HEK293 (cell line): ENCODE measurements at regions not wholly inside any gene's neighbourhood (a gene's known extent, or its start where the extent isn't known, plus 50 kb on each side); places are given as distances from the start of the nearest gene placed in this dataset.
"Not testable (repeated sequence)": the region's sequence is repeated elsewhere in the genome, so short reads cannot be mapped to it uniquely, and the experiment has no call there.

Experiments
- CTCF ChIA-PET: fragments of 350-600 bp; formaldehyde crosslinking; extraction: SDS; loops from one replicate; lab custom pipeline; 2021; ENCODE audit warnings: antibody characterized with exemption; lab: Yijun Ruan, JAX
- POLR2A ChIA-PET: fragments of 300-600 bp; formaldehyde crosslinking; extraction: SDS; loops from one replicate; lab custom pipeline; 2020; ENCODE audit warnings: antibody characterized with exemption, inconsistent platforms; lab: Yijun Ruan, JAX
- H3K27ac ChIP-seq: fragments of 200-500 bp; sonication (Bioruptor generic); 2 replicates; pipeline ENCODE4 v1.5.1; 2014; ENCODE audit warnings: low read depth, low read length, control low read depth, inconsistent platforms; ENCODE audit errors: extremely low read depth
- H3K36me3 ChIP-seq, 2 experiments: fragments of 200-500 bp in 1 of 2; sonication (Bioruptor generic) in 1 of 2; 1 replicate in 1 of 2; 2 replicates in 1 of 2; pipeline ENCODE4 v1.5.1; 2014 to 2017; ENCODE audit warnings: inconsistent platforms in 2 of 2, low read length in 2 of 2; ENCODE audit not compliant: control insufficient read depth in 2 of 2, insufficient read depth in 1 of 2
- H3K4me1 ChIP-seq: fragments of 200-500 bp; sonication (Bioruptor generic); 2 replicates; pipeline ENCODE4 v1.5.1; 2014; ENCODE audit warnings: mild to moderate bottlenecking, low read length, inconsistent platforms; ENCODE audit not compliant: control insufficient read depth, insufficient read depth
- H3K4me3 ChIP-seq: 2 replicates; pipeline ENCODE4 v1.5.1; 2011; ENCODE audit warnings: low read depth, mild to moderate bottlenecking, control low read depth, low read length, moderate library complexity
- H3K9me3 ChIP-seq: fragments of 200-500 bp; sonication (Bioruptor generic); 2 replicates; pipeline ENCODE4 v1.5.1; 2014; ENCODE audit warnings: low read depth, low read length, inconsistent platforms; ENCODE audit not compliant: control insufficient read depth, insufficient read depth
- BCL11A ChIP-seq: fragments of 450-650 bp; formaldehyde crosslinking; IDR thresholded peaks from 2 replicates; pipeline ENCODE4 v1.5.1; 2016; ENCODE audit warnings: low read depth, missing biosample characterization, missing genetic modification characterization
- GFI1B ChIP-seq: fragments of 450-650 bp; formaldehyde crosslinking; IDR thresholded peaks from 2 replicates; pipeline ENCODE4 v1.5.1; 2016; ENCODE audit warnings: missing biosample characterization, missing genetic modification characterization
- GLIS1 ChIP-seq: fragments of 450-650 bp; formaldehyde crosslinking; IDR thresholded peaks from 2 replicates; pipeline ENCODE4 v1.5.1; 2016; ENCODE audit warnings: missing biosample characterization, missing genetic modification characterization
- OSR2 ChIP-seq: fragments of 450-650 bp; formaldehyde crosslinking; IDR thresholded peaks from 2 replicates; pipeline ENCODE4 v1.5.1; 2016; ENCODE audit warnings: missing biosample characterization, missing genetic modification characterization
- RBAK ChIP-seq: fragments of 450-650 bp; formaldehyde crosslinking; IDR thresholded peaks from 2 replicates; pipeline ENCODE4 v1.5.1; 2016; ENCODE audit warnings: missing biosample characterization, missing genetic modification characterization
- ZBTB1 ChIP-seq: fragments of 450-650 bp; formaldehyde crosslinking; IDR thresholded peaks from 2 replicates; pipeline ENCODE4 v1.5.1; 2016; ENCODE audit warnings: missing biosample characterization, missing genetic modification characterization
- ZBTB8A ChIP-seq: fragments of 450-650 bp; formaldehyde crosslinking; IDR thresholded peaks from 2 replicates; pipeline ENCODE4 v1.5.1; 2016; ENCODE audit warnings: missing biosample characterization, missing genetic modification characterization
- ZNF138 ChIP-seq: fragments of 450-650 bp; formaldehyde crosslinking; IDR thresholded peaks from 2 replicates; pipeline ENCODE4 v1.5.1; 2016; ENCODE audit warnings: missing biosample characterization, missing genetic modification characterization, borderline replicate concordance
- ZNF157 ChIP-seq: fragments of 450-650 bp; formaldehyde crosslinking; IDR thresholded peaks from 2 replicates; pipeline ENCODE4 v1.5.1; 2016; ENCODE audit warnings: missing biosample characterization, missing genetic modification characterization
- ZNF302 ChIP-seq: fragments of 450-650 bp; formaldehyde crosslinking; IDR thresholded peaks from 2 replicates; pipeline ENCODE4 v1.5.1; 2016; ENCODE audit warnings: missing biosample characterization, missing genetic modification characterization, low read depth
- ZNF311 ChIP-seq: fragments of 450-650 bp; formaldehyde crosslinking; IDR thresholded peaks from 2 replicates; pipeline ENCODE4 v1.5.1; 2017; ENCODE audit warnings: missing biosample characterization, missing genetic modification characterization, borderline replicate concordance
- ZNF37A ChIP-seq: fragments of 450-650 bp; IDR thresholded peaks from 2 replicates; pipeline ENCODE4 v1.5.1; 2018; ENCODE audit warnings: missing biosample characterization, missing genetic modification characterization
- ZNF416 ChIP-seq: fragments of 450-650 bp; formaldehyde crosslinking; IDR thresholded peaks from 2 replicates; pipeline ENCODE4 v1.5.1; 2016; ENCODE audit warnings: missing biosample characterization, missing genetic modification characterization
- ZNF510 ChIP-seq: fragments of 450-650 bp; formaldehyde crosslinking; IDR thresholded peaks from 2 replicates; pipeline ENCODE4 v1.5.1; 2018; ENCODE audit warnings: mild to moderate bottlenecking, missing genetic modification characterization, missing biosample characterization; ENCODE audit not compliant: insufficient replicate concordance
- ZNF571 ChIP-seq: fragments of 450-650 bp; formaldehyde crosslinking; IDR thresholded peaks from 2 replicates; pipeline ENCODE4 v1.5.0; 2017; ENCODE audit warnings: missing biosample characterization, missing genetic modification characterization
- ZNF621 ChIP-seq: fragments of 450-650 bp; formaldehyde crosslinking; IDR thresholded peaks from 2 replicates; pipeline ENCODE4 v1.5.1; 2017; ENCODE audit warnings: missing biosample characterization, missing genetic modification characterization
- ZNF623 ChIP-seq: fragments of 450-650 bp; formaldehyde crosslinking; IDR thresholded peaks from 2 replicates; pipeline ENCODE4 v1.5.1; 2016; ENCODE audit warnings: missing biosample characterization, missing genetic modification characterization
- ZNF624 ChIP-seq: fragments of 450-650 bp; formaldehyde crosslinking; IDR thresholded peaks from 2 replicates; pipeline ENCODE4 v1.5.1; 2017; ENCODE audit warnings: missing biosample characterization, missing genetic modification characterization
- ZNF629 ChIP-seq: fragments of 450-650 bp; formaldehyde crosslinking; IDR thresholded peaks from 2 replicates; pipeline ENCODE4 v1.5.1; 2017; ENCODE audit warnings: missing biosample characterization, missing genetic modification characterization
- ZNF658 ChIP-seq: fragments of 450-650 bp; formaldehyde crosslinking; IDR thresholded peaks from 2 replicates; pipeline ENCODE4; 2016; ENCODE audit warnings: missing biosample characterization, missing genetic modification characterization
- ZNF677 ChIP-seq: fragments of 450-650 bp; IDR thresholded peaks from 2 replicates; pipeline ENCODE4 v1.5.0; 2018; ENCODE audit warnings: missing biosample characterization, mild to moderate bottlenecking, missing genetic modification characterization, moderate library complexity
- ZNF777 ChIP-seq: fragments of 450-650 bp; formaldehyde crosslinking; IDR thresholded peaks from 2 replicates; pipeline ENCODE4 v1.5.1; 2017; ENCODE audit warnings: missing biosample characterization, missing genetic modification characterization, borderline replicate concordance
- ZNF837 ChIP-seq: fragments of 450-650 bp; formaldehyde crosslinking; IDR thresholded peaks from 2 replicates; pipeline ENCODE4 v1.5.1; 2016; ENCODE audit warnings: missing biosample characterization, missing genetic modification characterization
- ZSCAN5A ChIP-seq: fragments of 450-650 bp; formaldehyde crosslinking; IDR thresholded peaks from 2 replicates; pipeline ENCODE4 v1.5.1; 2016; ENCODE audit warnings: missing biosample characterization, missing genetic modification characterization

- POLR2A ChIA-PET, H3K4me3 ChIP-seq, CTCF ChIA-PET, H3K36me3 ChIP-seq, H3K9me3 ChIP-seq, H3K4me1 ChIP-seq, H3K27ac ChIP-seq: not testable (repeated sequence)
Observed at GRCh38 chr5:3454028-3454427, 141.6 kb upstream of the IRX1 start.

GRCh38 chr5:3452622-3453021 lies 143.0 kb upstream of the IRX1 start:
- no peaks in the 10 kb centered on the region for H3K4me1 ChIP-seq
- no peak for TF ChIP-seq BCL11A (tag by site-specific recombination)
- TF ChIP-seq ZNF416 (tag by site-specific recombination) = no peak
- TF ChIP-seq RBAK (tag by site-specific recombination) = no peak
- no peak for TF ChIP-seq ZNF571
- TF ChIP-seq ZNF623 (tag by site-specific recombination) = no peak
- no peak for TF ChIP-seq ZNF777 (tag by site-specific recombination)
- no peak for TF ChIP-seq ZNF658
- no peak for TF ChIP-seq ZBTB1 (tag by site-specific recombination)
- no peak for TF ChIP-seq ZNF621
- TF ChIP-seq ZNF157 (tag by site-specific recombination) = no peak
- no peak for TF ChIP-seq ZNF837
- no peak for TF ChIP-seq ZNF510 (tag by site-specific recombination)
- no peak for TF ChIP-seq GFI1B
- no peak for TF ChIP-seq GLIS1 (tag by site-specific recombination)
- no peak for TF ChIP-seq ZSCAN5A
- no peaks in the 10 kb centered on the region for H3K9me3 ChIP-seq
- ChIA-PET CTCF (no interaction called here), POLR2A (no interaction called here)
- H3K4me3 ChIP-seq = no peak overlapping the region
- H3K27ac ChIP-seq = no peak overlapping the region
- H3K36me3 ChIP-seq = no peaks in the 10 kb centered on the region

GRCh38 chr5:3451961-3452360 lies 143.7 kb upstream of the IRX1 start:
- H3K4me1 ChIP-seq = no peaks in the 10 kb centered on the region
- TF ChIP-seq ZNF138 (tag by site-specific recombination) (no peak), ZNF37A (no peak), ZNF624 (tag by site-specific recombination) (no peak), ZNF302 (tag by site-specific recombination) (no peak), ZNF629 (tag by site-specific recombination) (no peak), ZNF311 (no peak), ZBTB8A (tag by site-specific recombination) (no peak), ZNF677 (tag by site-specific recombination) (no peak), ZNF416 (tag by site-specific recombination) (no peak), OSR2 (no peak)
- TF ChIP-seq, all 188 proteins: peak for 0
- Histone ChIP-seq H3K9me3 (no peaks in the 10 kb centered on the region), H3K4me3 (no peak overlapping the region), H3K27ac (no peak overlapping the region), H3K36me3 (no peaks in the 10 kb centered on the region)
- POLR2A ChIA-PET = no interaction called here
- CTCF ChIA-PET = interaction anchor here (0.6 kb wide), 1 partner anchor 1454 kb away, joined by 3 read pairs; no protein-coding TSS in a partner anchor
